ENCODE measurements at regions not wholly inside any gene's neighbourhood (a gene's known extent, or its start where the extent isn't known, plus 50 kb on each side); places are given as distances from the start of the nearest gene placed in this dataset.

- no peak for TF ChIP-seq EP300 (IDR thresholded peaks at IDR 0.05; ENCODE audit: low read depth in 2 of 2, low read length in 2 of 2)
- TF ChIP-seq EP300 (CRISPR knock-in tag; IDR thresholded peaks at IDR 0.05; ENCODE audit: borderline replicate concordance) = no peak
- TF ChIP-seq ELK4 (CRISPR knock-in tag; IDR thresholded peaks at IDR 0.05; ENCODE audit: borderline replicate concordance) = no peak
- TF ChIP-seq ARID3A (IDR thresholded peaks at IDR 0.05; ENCODE audit: low read depth, low read length) = no peak
- TF ChIP-seq ZNF775 (CRISPR knock-in tag; IDR thresholded peaks at IDR 0.05; ENCODE audit: borderline replicate concordance) = no peak
- TF ChIP-seq STAT6 (CRISPR knock-in tag; IDR thresholded peaks at IDR 0.05; ENCODE audit: borderline replicate concordance) = no peak
- TF ChIP-seq ATF4 (CRISPR knock-in tag; IDR thresholded peaks at IDR 0.05) = no peak
- TF ChIP-seq ATF7 (IDR thresholded peaks at IDR 0.05) = no peak
- no peak for TF ChIP-seq ATF7 (CRISPR knock-in tag; IDR thresholded peaks at IDR 0.05)
- no peak for TF ChIP-seq TAF1 (CRISPR knock-in tag; IDR thresholded peaks at IDR 0.05)
- no peak for TF ChIP-seq ZNF629 (CRISPR knock-in tag; conservative IDR thresholded peaks at IDR 0.05)
- TF ChIP-seq ZNF33B (CRISPR knock-in tag; IDR thresholded peaks at IDR 0.05) = no peak
- TF ChIP-seq ZNF660 (CRISPR knock-in tag; IDR thresholded peaks at IDR 0.05; ENCODE audit: borderline replicate concordance, low read depth) = no peak
- no peak for TF ChIP-seq MAFG (CRISPR knock-in tag; IDR thresholded peaks at IDR 0.05)
Observed at GRCh38 chr11:112778877-112779266, 182.3 kb upstream of the NCAM1 start.

Measured in HepG2 (cell line).